Right lung (tissue), 2 donors: ENCODE measurements at regions not wholly inside any gene's neighbourhood (a gene's known extent, or its start where the extent isn't known, plus 50 kb on each side); places are given as distances from the start of the nearest gene placed in this dataset.
"Not testable (repeated sequence)": the region's sequence is repeated elsewhere in the genome, so short reads cannot be mapped to it uniquely, and the experiment has no call there.

Experiments
- DNase-seq, 2 donors: peaks; one replicate each; pipeline ENCODE4 v3.0.0-alpha.2; 2013

DNA sequence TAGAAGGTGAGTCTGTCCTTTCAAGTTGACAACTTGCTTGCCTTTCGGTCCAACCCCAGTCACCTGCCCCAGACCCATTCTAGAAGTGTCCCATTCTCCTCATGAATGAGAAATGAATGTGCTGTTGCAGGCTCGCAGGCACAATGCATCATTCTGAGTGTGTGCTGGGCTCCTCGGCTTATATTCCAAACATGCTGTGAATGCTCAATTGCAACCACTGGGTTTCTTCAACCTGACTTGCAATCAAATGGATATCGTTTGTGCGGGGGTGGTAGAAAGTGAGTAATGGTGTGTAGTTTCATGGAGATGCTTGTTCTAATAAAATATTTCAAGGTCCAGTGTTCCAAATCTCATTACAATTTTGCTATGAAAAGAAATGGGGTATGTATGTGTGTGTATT, 256.6 kb upstream of the IL12B start:
- DNase-seq: no peak

DNA sequence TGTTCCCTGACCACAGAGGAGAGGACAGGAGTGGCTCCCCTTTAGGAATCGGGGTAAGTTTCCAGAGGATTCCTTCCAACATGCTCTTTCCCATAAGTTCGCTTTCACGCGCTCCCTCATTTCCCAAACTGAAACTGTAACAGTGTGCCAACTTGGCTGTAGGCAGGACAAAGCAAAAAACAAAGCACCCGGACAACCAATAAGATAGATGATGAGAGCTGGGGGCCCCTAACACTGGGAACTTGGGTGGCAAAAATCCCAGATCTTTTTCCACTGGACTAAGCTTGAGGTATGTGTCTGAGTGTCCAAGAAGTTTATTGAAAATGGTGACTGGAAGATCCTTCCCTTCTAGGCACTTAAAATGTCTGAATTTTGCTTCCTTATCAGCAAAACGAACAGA, 258.7 kb upstream of the IL12B start:
- no peak for DNase-seq

DNA sequence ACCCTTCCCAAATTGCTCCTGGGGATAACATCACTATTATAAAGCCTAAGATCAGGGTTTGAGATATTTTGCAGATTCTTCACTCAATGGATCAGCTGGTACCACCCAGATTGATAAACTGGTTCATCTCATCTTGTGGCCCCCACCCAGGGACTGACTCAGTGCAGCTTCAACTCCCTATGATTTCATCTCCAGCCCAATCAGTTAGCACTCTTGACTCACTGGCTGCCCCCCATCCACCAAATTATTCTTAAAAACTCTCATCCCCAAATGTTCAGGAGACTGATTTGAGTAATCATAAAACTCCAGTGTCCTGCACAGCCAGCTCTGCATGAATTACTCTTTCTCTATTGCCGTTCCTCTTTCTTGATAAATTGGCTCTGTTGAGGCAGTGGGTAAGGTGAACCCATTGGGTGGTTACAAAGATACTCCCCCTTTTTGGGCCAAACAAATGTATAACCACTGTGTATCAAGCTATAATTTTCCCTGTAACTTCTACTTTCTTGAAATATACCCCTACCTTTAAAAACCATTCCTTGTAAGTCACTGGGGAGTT, 263.3 kb upstream of the IL12B start:
- DNase-seq: no peak

DNA sequence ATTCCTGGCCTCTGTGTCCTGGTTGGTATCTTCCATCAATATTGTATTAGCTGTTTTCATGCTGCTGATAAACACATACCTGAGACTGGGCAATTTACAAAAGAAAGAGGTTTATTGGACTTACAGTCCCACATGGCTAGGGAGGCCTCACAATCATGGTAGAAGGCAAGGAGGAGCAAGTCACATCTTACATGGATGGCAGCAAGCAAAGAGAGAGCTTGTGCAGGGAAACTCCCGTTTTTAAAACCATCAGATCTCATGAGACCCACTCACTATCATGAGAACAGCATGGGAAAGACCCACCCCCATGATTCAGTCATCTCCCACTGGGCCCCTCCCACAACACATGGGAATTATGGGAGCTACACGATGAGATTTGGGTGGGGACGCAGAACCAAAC, 265.3 kb upstream of the IL12B start:
- not testable (repeated sequence) for DNase-seq

DNA sequence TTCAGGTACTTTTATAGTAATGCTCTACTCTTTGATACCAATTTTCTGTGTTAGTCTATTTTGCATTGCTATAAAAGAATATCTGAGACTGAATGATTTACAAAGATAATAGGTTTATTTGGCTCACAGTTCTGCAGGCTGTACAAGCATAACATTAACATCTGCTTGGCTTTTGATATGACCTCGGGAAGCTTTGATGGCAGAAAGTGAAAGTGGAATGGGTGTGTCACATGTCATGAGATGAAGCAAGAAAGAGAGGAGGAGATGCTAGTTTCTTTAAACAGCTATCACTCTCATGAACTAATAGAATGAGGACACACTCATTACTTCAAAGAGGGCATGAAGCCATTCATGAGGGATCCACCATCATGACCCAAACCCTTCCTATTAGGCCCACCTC, 270.9 kb upstream of the IL12B start:
- no peak for DNase-seq

DNA sequence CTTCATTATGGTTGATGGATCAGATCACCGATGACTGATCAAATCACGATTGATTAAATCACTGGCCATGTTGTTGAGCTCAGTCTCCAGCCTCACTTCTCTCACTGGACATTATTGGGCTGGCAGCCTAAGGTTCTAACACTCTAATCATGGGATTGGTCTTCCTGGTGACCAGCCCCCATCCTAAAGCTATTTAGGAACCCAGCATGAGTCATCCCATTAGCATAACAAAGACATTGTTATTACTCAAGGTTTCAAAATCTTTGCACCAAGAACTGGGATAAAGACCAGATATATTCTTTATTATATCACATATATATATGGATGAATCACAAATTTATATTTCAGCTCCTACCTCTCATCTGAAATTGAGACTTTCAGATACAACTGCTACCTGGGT, 272.1 kb upstream of the IL12B start:
- DNase-seq: no peak

DNA sequence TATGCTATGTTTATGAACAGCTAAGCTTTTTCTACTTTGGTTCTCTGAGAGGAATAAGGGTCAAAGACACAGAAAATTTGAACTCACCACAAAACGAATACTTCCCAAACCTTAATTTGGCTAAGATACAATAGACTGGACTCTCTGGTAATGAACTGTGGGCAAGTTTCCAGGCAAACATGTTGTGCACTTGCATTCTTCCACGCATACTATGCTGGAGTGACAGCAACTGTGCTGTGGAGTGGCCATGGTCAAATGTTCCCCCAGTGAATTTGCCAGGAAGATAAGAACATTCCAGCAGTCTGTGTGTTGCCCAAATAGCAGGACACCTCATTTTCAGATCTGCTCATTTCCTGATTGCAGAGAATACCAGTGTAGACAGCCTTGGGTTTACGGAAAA, 275.3 kb upstream of the IL12B start:
- peak; percentile 5 to 23 for DNase-seq

DNA sequence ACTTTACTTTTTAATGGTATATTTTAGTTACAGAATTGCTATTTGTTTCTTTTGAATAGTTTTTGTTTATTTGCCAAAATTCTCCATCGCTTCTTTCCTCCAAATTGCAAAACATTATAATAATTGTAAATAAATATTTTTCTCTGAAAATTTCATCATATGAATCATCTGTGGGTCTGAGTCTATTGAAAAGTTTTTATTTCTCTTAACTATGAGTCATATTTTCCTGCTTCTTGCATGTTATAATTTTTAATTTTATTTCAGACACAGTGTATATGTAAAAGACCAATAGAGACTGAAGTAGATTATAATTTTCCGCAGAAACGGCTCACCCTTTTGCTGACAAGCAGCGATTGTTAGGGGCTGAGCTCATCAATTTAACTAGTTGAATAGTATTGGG, 279.1 kb upstream of the IL12B start:
- DNase-seq: no peak

DNA sequence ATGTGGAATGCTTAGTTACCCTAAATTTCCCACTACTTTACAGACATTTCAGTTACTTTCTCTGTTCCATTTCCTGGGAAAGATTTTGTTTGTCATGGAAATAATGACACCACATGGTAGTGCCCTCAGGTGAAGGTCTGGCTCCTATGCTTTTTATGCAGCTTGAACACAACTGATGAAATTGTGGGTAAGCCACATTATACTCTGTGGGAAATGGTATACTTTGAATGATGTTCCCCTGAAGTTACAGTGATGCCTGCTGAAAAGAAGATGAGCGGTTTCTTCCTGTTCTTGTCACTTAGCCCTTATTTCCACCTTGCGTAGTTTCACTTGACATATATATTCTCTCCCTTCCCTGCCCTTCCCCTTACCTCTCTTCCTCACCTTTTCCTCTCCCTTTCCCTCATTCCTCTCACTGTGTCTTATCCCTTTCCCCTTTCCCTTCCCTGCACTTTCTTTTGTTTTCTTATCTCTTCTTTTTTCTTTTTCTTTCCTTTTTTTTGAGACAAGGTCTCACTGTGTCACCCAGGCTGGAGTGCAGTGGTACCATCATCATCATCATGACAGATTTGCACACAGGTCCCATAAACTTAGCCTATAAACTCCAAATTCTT, 280.8 kb upstream of the IL12B start:
- no peak for DNase-seq

DNA sequence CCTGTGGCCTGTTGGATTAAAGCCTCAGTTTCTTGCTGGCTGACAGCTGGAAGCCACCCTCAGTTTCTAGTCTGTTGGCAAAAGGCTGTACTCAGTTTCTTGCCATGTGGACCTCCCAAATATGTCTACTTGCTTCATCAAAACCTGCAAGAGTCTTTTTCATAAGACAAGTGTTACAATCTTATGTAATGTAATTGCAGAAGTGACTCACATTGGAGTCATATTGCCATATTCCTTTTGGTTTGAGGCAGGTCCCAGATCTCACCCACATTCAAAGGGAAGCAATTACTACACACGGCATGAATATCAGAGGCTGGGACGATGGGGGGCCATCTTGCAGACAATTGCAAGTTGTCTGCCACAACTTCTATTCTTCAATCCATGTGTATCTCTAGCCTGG, 286.7 kb upstream of the IL12B start:
- no peak for DNase-seq

DNA sequence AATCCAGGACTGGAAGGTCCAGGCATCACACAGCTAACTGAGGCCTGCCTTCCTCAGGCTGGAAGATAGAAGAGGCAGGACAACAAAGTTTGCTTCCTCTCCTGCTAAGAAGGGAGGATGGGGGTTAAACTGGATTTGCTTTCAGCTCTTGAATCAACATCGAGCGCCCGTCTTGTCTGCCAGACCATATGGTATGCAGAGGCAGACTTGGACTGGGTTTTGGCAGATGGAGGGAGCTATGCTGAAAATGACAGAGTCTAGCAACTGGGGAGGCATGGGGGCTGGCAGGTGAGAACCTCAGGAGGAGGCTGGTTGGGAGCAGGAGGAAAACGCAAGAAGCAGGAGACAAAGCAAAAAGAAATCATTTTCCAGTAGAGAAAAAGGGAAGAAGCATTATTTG, 289.5 kb upstream of the IL12B start:
- no peak for DNase-seq

DNA sequence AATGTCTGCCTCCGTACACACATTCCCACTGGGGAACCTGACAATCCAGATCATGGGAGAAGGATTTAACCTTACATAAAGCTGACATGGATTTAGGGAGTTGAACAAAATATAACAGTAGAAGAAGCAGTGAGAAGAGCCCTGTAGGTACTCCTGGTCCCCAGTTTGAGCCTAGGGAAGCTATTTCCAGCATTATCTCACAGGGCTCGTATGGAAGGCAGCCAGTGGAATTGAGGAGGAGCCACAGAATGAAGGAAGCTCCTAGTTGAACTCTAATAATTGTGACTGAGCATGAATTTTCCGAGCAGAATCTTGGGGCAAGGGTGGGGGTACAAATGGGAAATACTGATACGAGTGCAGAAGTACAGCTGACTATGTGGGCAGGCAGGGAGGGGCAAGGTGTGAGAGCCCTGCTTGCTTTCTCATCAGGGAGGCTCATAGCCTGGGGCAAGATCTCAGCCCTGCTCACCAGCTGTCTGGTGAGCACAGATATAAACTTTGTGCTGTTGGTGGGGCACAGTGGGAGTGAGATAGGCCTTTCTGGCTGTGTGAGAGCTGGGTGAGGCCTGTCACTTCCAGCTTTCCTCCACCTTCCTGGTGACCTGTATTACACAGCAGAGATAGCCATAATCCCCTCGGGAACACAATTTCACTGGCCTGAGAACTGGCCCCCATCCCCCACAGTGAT, 290.7 kb upstream of the IL12B start:
- DNase-seq: no peak

DNA sequence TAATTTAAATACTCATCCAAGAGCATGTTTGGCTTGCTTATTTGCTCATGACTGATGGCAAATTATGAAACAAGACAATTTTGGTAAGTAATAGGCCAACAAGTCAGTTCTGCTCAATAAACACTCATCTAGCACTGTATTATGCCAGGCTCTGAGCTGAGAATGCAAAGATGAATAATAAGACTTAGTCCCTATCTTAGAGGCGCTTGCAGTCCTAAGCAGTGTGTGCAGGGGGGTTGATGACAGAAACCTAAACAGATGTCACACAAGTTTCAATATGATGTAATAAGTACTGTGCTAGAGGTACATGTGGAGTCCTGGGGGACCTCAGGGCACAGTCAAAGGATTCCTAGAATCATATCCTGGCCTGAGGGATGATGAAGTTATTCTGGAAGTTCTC, 287.6 kb upstream of the ADRA1B start:
- DNase-seq: no peak

DNA sequence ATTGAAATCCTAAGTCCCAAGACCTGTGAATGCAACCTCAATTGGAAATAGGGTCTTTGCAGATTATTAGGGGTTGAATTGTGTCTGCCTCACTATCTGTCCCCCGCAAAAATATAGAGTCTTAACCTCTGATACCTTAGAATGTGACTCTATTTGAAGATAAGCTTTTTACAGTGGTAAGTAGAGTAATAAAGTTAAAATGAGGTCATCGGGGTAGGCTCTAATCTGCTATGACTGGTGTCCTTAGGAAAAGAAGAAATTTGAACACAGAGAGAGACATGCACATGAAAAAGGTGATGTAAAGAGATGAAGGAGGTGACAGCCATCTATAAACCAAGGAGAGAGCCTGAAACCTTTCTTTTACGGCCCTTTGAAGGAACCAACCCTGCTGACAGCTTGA, 287.1 kb upstream of the ADRA1B start:
- no peak for DNase-seq

DNA sequence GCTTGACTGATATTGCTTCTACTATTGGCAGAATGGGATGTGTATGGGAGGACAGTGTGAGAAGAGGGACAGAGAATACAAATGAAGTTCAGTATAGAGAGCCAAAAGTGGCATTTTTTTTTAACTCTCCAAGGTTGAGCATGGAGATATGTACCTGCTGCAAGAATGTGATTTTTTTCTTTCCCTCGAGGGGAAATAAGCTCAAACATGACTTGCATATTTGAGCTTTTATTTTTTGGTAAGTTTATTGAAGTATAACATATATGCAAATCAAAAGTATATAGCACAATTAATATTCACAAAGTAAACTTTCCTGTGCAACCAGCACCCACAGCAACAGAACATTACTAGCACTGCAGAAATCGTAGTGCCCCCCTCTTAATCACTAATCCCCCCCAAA, 285.7 kb upstream of the ADRA1B start:
- no peak for DNase-seq

DNA sequence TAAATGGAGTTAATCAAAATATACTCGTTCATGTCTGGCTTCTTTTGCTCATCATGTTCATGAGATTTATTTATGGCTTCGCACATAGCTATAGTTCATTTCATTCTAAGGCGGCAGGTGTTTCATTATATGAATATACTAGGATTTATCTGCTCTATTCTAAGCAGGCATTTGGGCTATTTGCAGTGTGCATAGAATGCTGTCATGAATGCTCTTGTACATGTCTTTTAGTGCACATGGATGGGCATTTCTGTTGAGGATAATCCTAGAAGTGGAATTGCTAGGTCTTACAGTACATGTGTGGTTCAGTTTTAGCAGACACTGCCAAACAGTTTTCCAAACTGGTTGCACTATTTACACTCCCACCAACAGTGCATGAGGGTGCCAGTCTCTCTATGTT, 285.3 kb upstream of the ADRA1B start:
- no peak for DNase-seq

DNA sequence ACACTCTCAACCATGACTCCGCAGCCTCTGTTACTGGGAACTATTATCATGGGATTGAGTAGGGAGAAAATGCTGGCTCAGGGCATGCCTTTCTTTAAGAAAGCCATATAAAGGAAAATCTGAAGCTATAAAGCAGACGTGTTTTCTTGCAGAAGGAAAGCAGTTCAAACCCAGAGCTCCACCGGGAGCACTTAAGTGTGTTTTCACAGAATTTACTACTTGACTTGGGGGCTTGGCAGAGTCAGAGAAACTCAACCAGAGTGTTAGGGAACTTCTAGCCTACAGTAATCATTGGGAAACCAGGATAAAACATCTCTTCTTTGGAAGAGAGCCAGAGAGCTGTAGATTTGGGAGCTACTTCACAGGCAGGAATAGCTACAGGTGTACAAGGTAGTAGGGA, 283.4 kb upstream of the ADRA1B start:
- DNase-seq: no peak

DNA sequence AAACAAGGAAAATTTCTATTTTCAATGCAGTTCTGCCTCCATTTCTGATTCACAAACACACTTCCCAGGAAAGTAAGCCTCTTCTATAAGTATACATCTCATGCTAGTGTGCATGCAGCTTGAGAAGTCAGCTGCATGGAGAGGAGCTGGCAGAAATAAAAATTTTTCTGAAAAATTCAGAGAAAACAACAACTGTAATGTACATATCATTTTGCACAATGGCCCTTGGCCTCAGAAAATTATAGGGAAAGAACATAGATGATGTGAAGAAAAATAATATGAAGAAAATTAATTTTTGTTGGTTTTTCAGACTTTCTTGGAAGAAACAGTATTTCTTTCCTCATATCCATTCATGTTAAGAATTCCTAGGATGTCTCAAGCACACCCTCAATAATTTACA, 277.8 kb upstream of the ADRA1B start:
- DNase-seq: no peak

DNA sequence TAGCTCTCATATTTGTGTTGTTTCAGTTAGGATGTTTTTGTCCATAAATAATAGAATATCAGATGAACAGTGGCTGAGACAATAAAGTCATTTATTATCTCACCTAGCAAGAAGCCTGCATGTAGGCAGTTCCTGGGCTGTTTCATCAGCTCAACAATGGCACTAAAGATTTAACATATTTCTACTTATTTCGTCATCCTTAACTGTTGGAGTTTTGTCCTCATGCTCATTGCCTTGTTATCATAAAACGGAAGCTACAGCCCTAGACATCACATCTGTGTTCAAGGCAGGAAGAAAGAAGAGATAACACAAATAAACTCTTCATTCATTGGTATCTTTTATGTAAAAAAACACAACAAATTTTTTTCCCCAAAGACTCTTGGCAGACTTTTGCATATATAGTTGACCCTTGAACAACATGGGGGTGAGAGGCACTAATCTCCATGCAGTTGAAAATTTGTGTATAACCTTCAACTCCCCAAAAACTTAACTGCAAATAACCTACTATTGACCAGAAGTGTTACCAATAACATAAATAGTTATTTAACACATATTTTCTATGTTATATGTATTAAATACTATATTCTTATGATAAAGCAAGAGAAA, 277.2 kb upstream of the ADRA1B start:
- DNase-seq: no peak

DNA sequence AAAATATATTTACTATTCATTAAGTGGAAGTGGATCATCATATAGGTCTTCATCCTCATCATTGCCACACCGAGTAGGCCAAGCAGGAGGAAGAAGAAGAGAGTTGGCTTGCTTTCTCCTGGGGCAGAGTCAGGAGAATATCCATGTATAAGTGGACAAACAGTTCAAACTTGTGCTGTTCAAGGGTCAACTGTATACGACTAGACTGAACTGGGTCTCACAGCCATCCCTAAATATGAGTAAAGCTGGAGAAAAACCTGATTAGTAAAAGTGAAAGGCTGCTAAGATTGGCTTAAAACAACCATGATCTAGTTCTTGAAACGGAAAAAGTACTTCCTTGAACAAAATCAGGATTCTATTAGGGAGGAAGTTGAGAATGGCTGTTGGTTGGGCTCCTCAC, 276.7 kb upstream of the ADRA1B start:
- DNase-seq: no peak

DNA sequence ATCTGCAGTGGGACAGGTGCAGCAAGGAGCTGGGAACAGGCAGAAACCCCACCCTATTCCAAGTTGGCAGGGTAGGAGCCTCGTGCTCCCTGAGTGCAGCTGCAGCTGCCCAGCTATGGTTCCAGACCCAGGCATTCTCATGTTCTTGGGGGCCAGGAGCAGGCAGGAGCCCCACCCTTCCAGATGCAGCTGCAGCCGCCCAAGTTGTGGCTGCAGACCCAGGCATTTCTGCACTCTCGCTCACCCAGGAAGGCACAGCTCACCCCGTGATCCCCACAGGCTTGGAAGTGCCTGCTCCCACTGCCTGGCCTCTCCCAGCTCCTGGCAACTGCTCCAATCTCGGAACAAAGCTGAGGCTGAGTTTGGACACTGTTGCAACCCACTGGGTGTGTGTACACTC, 275.8 kb upstream of the ADRA1B start:
- no peak for DNase-seq

DNA sequence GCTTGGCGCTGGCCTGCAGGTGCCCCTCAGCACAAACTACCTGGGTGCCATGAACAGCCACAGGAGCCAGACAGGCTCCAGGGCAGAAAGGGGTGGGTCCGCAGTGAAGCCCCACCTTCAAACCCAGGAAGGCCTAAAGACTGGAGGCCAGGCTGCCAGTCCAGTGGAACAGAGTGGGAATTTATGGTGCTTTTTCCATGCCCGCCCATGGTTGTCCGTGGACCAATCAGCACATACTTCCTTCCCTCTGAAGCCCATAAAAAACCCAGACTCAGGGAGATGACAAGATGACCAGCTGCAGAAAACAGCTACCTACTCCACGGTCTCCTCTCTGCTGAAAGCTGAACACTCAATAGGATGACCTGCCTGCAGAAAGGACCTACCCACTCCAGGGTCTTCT, 275.4 kb upstream of the ADRA1B start:
- DNase-seq: no peak

DNA sequence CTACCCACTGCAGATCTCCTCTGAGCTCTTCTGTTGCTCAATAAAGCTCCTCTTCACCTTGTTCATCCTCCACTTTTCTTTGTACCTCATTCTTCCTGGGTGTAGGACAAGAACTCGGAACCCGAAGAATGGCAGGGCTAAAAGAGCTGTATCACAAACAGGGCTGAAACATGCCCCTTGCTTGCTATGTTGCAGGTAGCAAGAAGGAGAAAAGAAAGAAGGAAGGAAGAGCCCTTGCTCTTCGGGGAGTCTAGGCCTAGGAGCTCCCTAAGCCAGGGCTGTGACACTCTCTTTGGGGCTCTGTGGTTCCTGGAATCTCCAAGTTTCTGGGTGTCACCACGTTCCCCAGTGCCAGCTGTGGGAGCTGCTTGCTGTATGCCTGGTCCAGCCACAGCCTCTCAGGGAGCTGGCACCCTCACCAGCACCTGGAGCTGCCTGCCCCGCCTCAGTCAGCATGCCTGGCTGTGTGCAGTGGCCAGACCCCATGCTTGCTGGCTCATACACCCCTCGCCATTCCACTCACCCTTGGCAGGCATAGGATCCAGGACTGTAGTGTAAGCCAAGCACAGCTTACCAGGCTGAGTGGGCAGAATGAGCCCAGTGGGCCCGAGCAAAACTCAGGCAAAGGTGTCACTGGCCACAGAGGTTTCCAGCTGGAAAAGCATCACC, 274.8 kb upstream of the ADRA1B start:
- no peak for DNase-seq
